ENCODE measurements at regions not wholly inside any gene's neighbourhood (a gene's known extent, or its start where the extent isn't known, plus 50 kb on each side); places are given as distances from the start of the nearest gene placed in this dataset.

DNA sequence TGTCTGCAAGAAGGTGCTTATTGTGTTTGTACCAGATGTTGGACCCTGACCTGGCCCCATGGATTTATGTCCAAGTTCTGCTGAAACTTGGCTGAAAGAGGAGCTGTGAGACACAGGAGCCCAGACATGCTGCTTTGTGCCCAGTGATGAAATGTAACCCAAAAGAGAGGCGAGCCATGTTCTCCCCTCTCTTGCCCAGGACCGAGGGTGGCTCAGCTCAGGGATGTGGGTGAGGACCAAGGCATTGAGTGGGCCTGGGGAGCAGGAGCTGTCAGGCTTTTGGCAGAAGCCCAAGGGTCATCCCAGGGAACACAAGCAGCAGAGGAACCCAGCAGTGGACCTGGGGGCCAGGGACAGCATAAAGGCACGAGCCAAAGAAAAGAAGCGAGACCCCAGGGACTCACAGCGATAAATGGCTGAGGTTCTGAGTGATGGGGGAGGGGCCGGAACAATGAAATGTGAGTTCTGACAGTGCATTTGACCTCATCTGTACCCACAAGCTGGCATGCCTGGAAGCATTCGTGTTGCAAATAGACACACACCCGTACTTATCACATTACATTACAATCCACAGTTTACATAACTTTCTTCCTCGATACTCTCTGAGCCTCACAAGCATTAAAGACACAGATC is 363.4 kb upstream of the JARID2 start:
- no peaks in the 10 kb centered on the region for H3K9me3 ChIP-seq (ENCODE audit: control insufficient read depth, insufficient read depth, low read length)
- H3K36me3 ChIP-seq (ENCODE audit: control insufficient read depth, low read length) = no peaks in the 10 kb centered on the region
- no peaks in the 10 kb centered on the region for H3K79me2 ChIP-seq (ENCODE audit: control insufficient read depth, low read length)
- no peak overlapping the region for H3K27ac ChIP-seq (ENCODE audit: low read depth, low read length)
- no peaks in the 10 kb centered on the region for H4K20me1 ChIP-seq (ENCODE audit: control insufficient read depth, insufficient read depth, low read depth, low read length)
- H3F3A ChIP-seq (ENCODE audit: control insufficient read depth, insufficient read depth) = no peaks in the 10 kb centered on the region
- H3K4me1 ChIP-seq (ENCODE audit: control insufficient read depth, low read length) = peaks cover 7% of the 10 kb centered on the region
- H3K4me3 ChIP-seq (ENCODE audit: low read length) = no peak overlapping the region
- H3K4me2 ChIP-seq (ENCODE audit: low read length) = no peak overlapping the region
- no peaks in the 10 kb centered on the region for H3K9me2 ChIP-seq (replicated peaks; ENCODE audit: control insufficient read depth, low read length)
- no peak for TF ChIP-seq EZH2phosphoT487 (IDR thresholded peaks at IDR 0.05; ENCODE audit: borderline replicate concordance, low read length)
- TF ChIP-seq, protein P1, sequence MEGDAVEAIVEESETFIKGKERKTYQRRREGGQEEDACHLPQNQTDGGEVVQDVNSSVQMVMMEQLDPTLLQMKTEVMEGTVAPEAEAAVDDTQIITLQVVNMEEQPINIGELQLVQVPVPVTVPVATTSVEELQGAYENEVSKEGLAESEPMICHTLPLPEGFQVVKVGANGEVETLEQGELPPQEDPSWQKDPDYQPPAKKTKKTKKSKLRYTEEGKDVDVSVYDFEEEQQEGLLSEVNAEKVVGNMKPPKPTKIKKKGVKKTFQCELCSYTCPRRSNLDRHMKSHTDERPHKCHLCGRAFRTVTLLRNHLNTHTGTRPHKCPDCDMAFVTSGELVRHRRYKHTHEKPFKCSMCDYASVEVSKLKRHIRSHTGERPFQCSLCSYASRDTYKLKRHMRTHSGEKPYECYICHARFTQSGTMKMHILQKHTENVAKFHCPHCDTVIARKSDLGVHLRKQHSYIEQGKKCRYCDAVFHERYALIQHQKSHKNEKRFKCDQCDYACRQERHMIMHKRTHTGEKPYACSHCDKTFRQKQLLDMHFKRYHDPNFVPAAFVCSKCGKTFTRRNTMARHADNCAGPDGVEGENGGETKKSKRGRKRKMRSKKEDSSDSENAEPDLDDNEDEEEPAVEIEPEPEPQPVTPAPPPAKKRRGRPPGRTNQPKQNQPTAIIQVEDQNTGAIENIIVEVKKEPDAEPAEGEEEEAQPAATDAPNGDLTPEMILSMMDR (IDR thresholded peaks at IDR 0.05; ENCODE audit: low read depth, low read length, poor library complexity, severe bottlenecking) = no peak
- no peaks in the 10 kb centered on the region for H3K27me3 ChIP-seq (ENCODE audit: control insufficient read depth, low read length)

DNA sequence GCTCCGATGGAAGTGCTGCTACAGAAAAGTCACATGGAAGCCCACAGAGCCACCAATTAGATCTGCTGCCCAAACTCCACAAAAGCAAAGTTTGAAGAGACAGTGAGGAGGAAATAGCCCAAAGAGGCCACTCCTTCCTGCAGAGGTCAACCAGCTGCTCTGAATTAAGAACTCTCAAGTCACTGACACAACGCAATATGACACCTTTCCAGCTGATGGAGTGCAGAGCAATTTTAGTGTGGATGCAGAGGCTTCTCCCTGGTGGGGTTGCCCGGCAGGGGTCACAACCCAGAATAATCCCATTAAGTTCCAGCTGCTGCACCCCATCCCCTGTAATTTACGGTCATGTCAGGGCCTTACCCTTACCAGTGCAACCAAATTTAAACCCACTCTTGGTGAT is 361.9 kb upstream of the JARID2 start:
- H3K4me1 ChIP-seq (ENCODE audit: control insufficient read depth, low read length) = peaks cover 6% of the 10 kb centered on the region; the same call in 1 of the 2 replicates
- no peak overlapping the region for H3K4me3 ChIP-seq (ENCODE audit: low read length)
- H3K4me2 ChIP-seq (ENCODE audit: low read length) = no peak overlapping the region
- TF ChIP-seq EZH2phosphoT487 (IDR thresholded peaks at IDR 0.05; ENCODE audit: borderline replicate concordance, low read length) = no peak
- TF ChIP-seq, protein P1 (IDR thresholded peaks at IDR 0.05; ENCODE audit: low read depth, low read length, poor library complexity, severe bottlenecking) = no peak
- no peaks in the 10 kb centered on the region for H3K36me3 ChIP-seq (ENCODE audit: control insufficient read depth, low read length)
- H3K9me2 ChIP-seq (replicated peaks; ENCODE audit: control insufficient read depth, low read length) = no peaks in the 10 kb centered on the region
- H4K20me1 ChIP-seq (ENCODE audit: control insufficient read depth, insufficient read depth, low read depth, low read length) = no peaks in the 10 kb centered on the region
- H3K27me3 ChIP-seq (ENCODE audit: control insufficient read depth, low read length) = no peaks in the 10 kb centered on the region
- H3K79me2 ChIP-seq (ENCODE audit: control insufficient read depth, low read length) = no peaks in the 10 kb centered on the region
- no peaks in the 10 kb centered on the region for H3K9me3 ChIP-seq (ENCODE audit: control insufficient read depth, insufficient read depth, low read length)
- H3F3A ChIP-seq (ENCODE audit: control insufficient read depth, insufficient read depth) = no peaks in the 10 kb centered on the region
- no peak overlapping the region for H3K27ac ChIP-seq (ENCODE audit: low read depth, low read length)

DNA sequence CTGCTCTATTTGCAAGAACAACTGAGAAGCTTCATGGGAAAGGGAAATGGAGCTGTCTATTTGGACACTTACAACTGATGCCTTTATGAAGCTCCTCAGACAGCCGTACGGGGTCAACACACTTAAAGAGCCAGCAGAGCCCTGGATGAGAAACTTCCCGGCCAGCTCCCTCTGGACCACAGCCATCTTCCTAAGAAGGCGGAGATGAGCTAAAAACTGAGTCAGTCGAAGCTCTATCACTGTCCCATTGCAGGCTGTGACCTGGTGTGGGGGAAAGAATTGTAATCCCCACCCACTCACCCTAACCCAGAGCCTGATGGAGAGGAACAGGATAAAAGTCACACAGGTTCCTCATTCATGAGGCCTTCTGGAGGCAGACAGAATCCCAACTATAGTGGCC is 360.4 kb upstream of the JARID2 start:
- H3K27ac ChIP-seq (ENCODE audit: low read depth, low read length) = no peak overlapping the region
- peaks cover 6% of the 10 kb centered on the region; the same call in 1 of the 2 replicates for H3K4me1 ChIP-seq (ENCODE audit: control insufficient read depth, low read length)
- H3K4me2 ChIP-seq (ENCODE audit: low read length) = no peak overlapping the region
- no peaks in the 10 kb centered on the region for H3K79me2 ChIP-seq (ENCODE audit: control insufficient read depth, low read length)
- no peak overlapping the region for H3K4me3 ChIP-seq (ENCODE audit: low read length)
- TF ChIP-seq, protein P1 (IDR thresholded peaks at IDR 0.05; ENCODE audit: low read depth, low read length, poor library complexity, severe bottlenecking) = no peak
- TF ChIP-seq EZH2phosphoT487 (IDR thresholded peaks at IDR 0.05; ENCODE audit: borderline replicate concordance, low read length) = no peak
- H4K20me1 ChIP-seq (ENCODE audit: control insufficient read depth, insufficient read depth, low read depth, low read length) = no peaks in the 10 kb centered on the region
- H3K9me2 ChIP-seq (replicated peaks; ENCODE audit: control insufficient read depth, low read length) = no peaks in the 10 kb centered on the region
- no peaks in the 10 kb centered on the region for H3K36me3 ChIP-seq (ENCODE audit: control insufficient read depth, low read length)
- no peaks in the 10 kb centered on the region for H3K27me3 ChIP-seq (ENCODE audit: control insufficient read depth, low read length)
- H3K9me3 ChIP-seq (ENCODE audit: control insufficient read depth, insufficient read depth, low read length) = no peaks in the 10 kb centered on the region
- no peaks in the 10 kb centered on the region for H3F3A ChIP-seq (ENCODE audit: control insufficient read depth, insufficient read depth)
